SK-N-SH treated with all-trans-retinoic acid at 6 μM for 48 hours (cell line): ENCODE measurements at regions not wholly inside any gene's neighbourhood (a gene's known extent, or its start where the extent isn't known, plus 50 kb on each side); places are given as distances from the start of the nearest gene placed in this dataset.

Experiments
- ATAC-seq: fragments of 200-7000 bp; cut with Tn5 transposase; 3 replicates; pipeline ENCODE4 v1.9.1; 2020; ENCODE audit warnings: mild to moderate bottlenecking, moderate library complexity
- CSDC2 ChIP-seq: fragments of 250-450 bp; sonication (Bioruptor Pico); IDR thresholded peaks from 2 replicates; pipeline ENCODE4 v1.5.0; 2020; ENCODE audit warnings: mild to moderate bottlenecking, moderate library complexity
- GLIS3 ChIP-seq: fragments of 250-450 bp; sonication (Bioruptor Pico); IDR thresholded peaks from 2 replicates; pipeline ENCODE4 v1.5.0; 2020; ENCODE audit warnings: mild to moderate bottlenecking, moderate library complexity
- PPARA ChIP-seq: fragments of 250-450 bp; sonication (Bioruptor Pico); IDR thresholded peaks from 2 replicates; pipeline ENCODE4 v1.5.0; 2020; ENCODE audit warnings: mild to moderate bottlenecking, borderline replicate concordance
- RARB ChIP-seq: fragments of 250-450 bp; sonication (Bioruptor Pico); IDR thresholded peaks from 2 replicates; pipeline ENCODE4 v1.8.0; 2021; ENCODE audit warnings: mild to moderate bottlenecking, moderate library complexity
- SNAI2 ChIP-seq: fragments of 250-450 bp; sonication (Bioruptor Pico); IDR thresholded peaks from 2 replicates; pipeline ENCODE4 v1.5.0; 2020; ENCODE audit warnings: mild to moderate bottlenecking, moderate library complexity
- TCF4 ChIP-seq: fragments of 250-450 bp; sonication (Bioruptor Pico); IDR thresholded peaks from 2 replicates; pipeline ENCODE4 v1.8.0; 2021; ENCODE audit warnings: mild to moderate bottlenecking, moderate library complexity, borderline replicate concordance
- TOX ChIP-seq: fragments of 250-450 bp; sonication (Bioruptor Pico); IDR thresholded peaks from 2 replicates; pipeline ENCODE4 v1.8.0; 2021; ENCODE audit warnings: mild to moderate bottlenecking, moderate library complexity, borderline replicate concordance
- ZC3H10 ChIP-seq: fragments of 250-450 bp; sonication (Bioruptor Pico); IDR thresholded peaks from 2 replicates; pipeline ENCODE4 v1.5.1; 2021; ENCODE audit warnings: mild to moderate bottlenecking, moderate library complexity
- ZFP3 ChIP-seq: fragments of 250-450 bp; sonication (Bioruptor Pico); IDR thresholded peaks from 2 replicates; pipeline ENCODE4 v1.5.0; 2020; ENCODE audit warnings: mild to moderate bottlenecking, moderate library complexity
- ZNF565 ChIP-seq: fragments of 450-650 bp; formaldehyde crosslinking; conservative IDR thresholded peaks from 2 replicates; pipeline ENCODE4 v1.5.0; 2020; ENCODE audit warnings: low read depth, mild to moderate bottlenecking, moderate library complexity
- ZNF70 ChIP-seq: fragments of 450-650 bp; formaldehyde crosslinking; IDR thresholded peaks from 2 replicates; pipeline ENCODE4 v1.5.0; 2020; ENCODE audit warnings: mild to moderate bottlenecking, moderate library complexity
- TF ChIP-seq, protein P1 (sequence below): fragments of 250-450 bp; sonication (Bioruptor Pico); IDR thresholded peaks from 2 replicates; pipeline ENCODE4 v1.5.0; 2020; ENCODE audit warnings: mild to moderate bottlenecking, moderate library complexity
- TF ChIP-seq, protein P2 (sequence below): fragments of 250-450 bp; sonication (Bioruptor Pico); IDR thresholded peaks from 2 replicates; pipeline ENCODE4 v1.5.1; 2021; ENCODE audit warnings: mild to moderate bottlenecking, moderate library complexity
- TF ChIP-seq, protein P3 (sequence below): fragments of 250-450 bp; sonication (Bioruptor Pico); IDR thresholded peaks from 2 replicates; pipeline ENCODE4 v1.5.1; 2020; ENCODE audit warnings: low read depth, mild to moderate bottlenecking, moderate library complexity
- TF ChIP-seq, protein P4 (sequence below): fragments of 250-450 bp; sonication (Bioruptor Pico); IDR thresholded peaks from 2 replicates; pipeline ENCODE4 v1.8.0; 2020; ENCODE audit warnings: mild to moderate bottlenecking, moderate library complexity, borderline replicate concordance

DNA sequence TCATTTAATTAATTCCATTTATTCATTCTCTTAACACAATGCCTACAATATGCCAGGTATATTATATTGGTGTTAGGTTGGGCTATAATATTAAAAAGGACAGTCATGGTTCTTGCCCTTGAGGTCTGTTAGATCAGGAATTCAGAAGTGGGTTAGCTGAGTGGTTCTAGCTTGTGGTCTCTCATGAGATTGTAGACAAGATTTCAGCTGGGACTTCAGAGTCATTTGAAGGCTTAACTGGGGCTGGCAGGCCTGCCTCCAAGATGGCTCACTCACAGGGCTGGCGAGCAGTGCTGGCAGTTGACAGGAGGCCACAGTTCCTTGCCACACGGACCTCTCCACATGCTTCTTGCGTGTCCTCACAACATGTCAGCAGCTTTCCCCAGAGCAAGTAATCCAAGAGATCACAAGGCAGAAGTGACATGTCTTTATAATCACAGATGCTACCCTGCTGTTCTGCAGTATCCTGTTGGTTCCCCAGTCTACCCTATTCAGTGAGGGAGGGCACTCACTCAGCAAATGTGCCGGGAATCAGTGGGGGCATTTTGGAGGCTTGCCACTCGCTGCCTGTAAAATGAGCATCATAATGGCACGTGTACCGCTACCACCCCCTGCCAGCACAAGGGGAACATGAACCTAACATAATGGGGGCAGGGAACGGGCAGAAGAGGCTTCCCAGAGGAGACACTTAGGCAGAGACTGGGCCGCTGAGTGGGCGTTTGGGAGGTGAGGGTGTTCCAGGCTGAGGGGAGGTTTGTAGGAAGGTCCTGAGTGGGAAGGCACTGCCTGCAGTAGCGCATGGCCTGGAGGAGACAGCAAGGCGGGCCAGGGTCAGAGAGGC is 70.0 kb downstream of the EXOSC2 start (continued):
- TF ChIP-seq, protein P1, sequence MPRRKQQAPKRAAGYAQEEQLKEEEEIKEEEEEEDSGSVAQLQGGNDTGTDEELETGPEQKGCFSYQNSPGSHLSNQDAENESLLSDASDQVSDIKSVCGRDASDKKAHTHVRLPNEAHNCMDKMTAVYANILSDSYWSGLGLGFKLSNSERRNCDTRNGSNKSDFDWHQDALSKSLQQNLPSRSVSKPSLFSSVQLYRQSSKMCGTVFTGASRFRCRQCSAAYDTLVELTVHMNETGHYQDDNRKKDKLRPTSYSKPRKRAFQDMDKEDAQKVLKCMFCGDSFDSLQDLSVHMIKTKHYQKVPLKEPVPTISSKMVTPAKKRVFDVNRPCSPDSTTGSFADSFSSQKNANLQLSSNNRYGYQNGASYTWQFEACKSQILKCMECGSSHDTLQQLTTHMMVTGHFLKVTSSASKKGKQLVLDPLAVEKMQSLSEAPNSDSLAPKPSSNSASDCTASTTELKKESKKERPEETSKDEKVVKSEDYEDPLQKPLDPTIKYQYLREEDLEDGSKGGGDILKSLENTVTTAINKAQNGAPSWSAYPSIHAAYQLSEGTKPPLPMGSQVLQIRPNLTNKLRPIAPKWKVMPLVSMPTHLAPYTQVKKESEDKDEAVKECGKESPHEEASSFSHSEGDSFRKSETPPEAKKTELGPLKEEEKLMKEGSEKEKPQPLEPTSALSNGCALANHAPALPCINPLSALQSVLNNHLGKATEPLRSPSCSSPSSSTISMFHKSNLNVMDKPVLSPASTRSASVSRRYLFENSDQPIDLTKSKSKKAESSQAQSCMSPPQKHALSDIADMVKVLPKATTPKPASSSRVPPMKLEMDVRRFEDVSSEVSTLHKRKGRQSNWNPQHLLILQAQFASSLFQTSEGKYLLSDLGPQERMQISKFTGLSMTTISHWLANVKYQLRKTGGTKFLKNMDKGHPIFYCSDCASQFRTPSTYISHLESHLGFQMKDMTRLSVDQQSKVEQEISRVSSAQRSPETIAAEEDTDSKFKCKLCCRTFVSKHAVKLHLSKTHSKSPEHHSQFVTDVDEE (CRISPR knock-in tag), result no peak

DNA sequence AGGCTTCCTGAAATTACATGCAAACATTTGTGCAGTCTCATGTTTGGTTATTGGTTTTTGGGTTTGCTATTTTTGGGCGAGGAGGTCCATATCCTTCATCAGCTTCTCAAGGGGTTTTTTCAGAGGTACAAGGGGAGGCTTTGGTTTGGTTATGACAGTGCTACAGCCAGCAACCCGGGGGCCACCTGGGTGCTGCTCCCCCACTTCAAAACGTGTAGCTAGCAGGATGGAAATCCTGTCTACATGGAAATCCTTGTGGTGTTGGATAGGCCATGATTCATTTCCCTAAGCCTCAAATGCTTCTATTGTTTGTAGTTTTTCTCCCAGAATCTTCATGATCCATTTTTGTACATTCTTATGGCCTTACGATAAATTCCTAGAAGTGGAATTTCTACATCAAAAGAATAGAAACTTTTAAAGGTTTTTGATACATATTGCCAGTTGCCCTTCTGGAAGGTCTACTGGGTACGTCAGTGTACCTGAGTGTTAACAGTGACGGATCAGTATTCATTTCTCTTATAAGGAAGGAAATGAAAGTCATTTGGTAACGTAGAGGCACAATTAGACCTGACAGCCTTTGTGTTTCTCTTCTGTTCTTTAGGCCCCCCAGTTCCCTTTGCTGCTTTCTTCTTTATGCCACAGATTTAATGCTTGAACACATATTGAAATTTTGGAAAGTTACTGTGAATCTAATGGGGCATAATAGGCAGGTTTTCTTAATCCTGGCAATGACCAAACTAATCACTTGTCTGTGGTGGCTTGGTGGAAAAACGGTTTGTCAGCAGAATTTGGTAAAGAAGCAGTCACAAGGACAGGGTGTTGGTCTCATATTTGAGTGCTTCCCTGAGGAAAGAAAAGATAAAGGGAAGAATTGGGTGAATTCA is 69.7 kb upstream of the ABL1 start:
- no peak for ATAC-seq
- TF ChIP-seq TCF4 (CRISPR knock-in tag) (no peak), ZFP3 (CRISPR knock-in tag) (no peak), SNAI2 (CRISPR knock-in tag) (no peak), ZC3H10 (CRISPR knock-in tag) (no peak), PPARA (CRISPR knock-in tag) (no peak), GLIS3 (CRISPR knock-in tag) (no peak), TOX (CRISPR knock-in tag) (no peak)
- TF ChIP-seq, protein P1 (CRISPR knock-in tag), result no peak
- TF ChIP-seq, protein P2, sequence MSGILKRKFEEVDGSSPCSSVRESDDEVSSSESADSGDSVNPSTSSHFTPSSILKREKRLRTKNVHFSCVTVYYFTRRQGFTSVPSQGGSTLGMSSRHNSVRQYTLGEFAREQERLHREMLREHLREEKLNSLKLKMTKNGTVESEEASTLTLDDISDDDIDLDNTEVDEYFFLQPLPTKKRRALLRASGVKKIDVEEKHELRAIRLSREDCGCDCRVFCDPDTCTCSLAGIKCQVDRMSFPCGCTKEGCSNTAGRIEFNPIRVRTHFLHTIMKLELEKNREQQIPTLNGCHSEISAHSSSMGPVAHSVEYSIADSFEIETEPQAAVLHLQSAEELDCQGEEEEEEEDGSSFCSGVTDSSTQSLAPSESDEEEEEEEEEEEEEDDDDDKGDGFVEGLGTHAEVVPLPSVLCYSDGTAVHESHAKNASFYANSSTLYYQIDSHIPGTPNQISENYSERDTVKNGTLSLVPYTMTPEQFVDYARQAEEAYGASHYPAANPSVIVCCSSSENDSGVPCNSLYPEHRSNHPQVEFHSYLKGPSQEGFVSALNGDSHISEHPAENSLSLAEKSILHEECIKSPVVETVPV (CRISPR knock-in tag), result no peak

DNA sequence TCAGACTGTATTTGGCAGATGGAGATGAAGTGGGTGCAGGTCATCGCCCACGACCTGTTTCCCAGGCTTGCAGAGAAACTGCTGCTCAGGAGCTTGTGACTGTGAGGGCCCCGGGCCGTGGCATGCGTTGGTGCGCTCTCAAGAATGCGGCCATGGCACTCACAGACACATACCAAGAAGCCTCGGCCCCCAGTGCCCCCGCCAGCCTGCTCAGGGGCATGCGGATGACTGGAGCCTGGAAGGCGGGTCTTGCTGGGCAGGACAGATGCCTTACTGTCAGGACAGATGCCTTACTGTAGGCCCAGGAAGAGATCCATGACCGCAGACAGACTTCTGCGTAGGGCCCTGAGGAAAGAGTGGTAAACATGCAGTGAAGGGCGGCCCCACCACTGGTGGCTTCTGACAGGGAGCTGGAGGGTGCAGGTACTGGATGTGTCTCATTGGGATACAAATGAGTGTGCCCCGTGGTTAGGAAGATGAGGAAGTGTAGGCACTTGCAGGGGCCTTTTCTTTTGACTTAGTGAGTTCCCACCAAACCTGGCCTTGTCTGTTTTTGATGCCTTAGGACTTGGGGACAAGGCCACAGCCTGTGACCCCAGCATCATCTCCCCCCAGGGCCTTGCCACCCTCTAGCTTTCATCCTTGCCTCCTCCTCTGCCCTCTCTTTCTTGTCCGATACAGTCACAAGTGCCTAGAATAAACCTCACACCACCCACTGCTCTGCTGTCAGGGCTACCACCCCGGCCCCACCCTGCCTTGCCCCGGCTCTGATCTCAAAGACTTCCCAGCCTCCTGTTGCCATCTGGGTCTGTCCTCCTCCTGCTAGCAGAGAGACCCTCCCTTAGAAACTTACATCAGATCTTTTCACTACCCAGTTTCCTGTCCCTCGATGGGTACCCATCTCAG is 68.8 kb upstream of the ABL1 start:
- TF ChIP-seq CSDC2 (CRISPR knock-in tag) (no peak), RARB (CRISPR knock-in tag) (no peak), TCF4 (CRISPR knock-in tag) (no peak), SNAI2 (CRISPR knock-in tag) (no peak), PPARA (CRISPR knock-in tag) (no peak), TOX (CRISPR knock-in tag) (no peak), GLIS3 (CRISPR knock-in tag) (no peak), ZNF70 (CRISPR knock-in tag) (no peak), ZNF565 (CRISPR knock-in tag) (no peak)
- TF ChIP-seq, protein P3, sequence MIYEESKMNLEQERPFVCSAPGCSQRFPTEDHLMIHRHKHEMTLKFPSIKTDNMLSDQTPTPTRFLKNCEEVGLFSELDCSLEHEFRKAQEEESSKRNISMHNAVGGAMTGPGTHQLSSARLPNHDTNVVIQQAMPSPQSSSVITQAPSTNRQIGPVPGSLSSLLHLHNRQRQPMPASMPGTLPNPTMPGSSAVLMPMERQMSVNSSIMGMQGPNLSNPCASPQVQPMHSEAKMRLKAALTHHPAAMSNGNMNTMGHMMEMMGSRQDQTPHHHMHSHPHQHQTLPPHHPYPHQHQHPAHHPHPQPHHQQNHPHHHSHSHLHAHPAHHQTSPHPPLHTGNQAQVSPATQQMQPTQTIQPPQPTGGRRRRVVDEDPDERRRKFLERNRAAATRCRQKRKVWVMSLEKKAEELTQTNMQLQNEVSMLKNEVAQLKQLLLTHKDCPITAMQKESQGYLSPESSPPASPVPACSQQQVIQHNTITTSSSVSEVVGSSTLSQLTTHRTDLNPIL (CRISPR knock-in tag), result no peak
- TF ChIP-seq, protein P4, sequence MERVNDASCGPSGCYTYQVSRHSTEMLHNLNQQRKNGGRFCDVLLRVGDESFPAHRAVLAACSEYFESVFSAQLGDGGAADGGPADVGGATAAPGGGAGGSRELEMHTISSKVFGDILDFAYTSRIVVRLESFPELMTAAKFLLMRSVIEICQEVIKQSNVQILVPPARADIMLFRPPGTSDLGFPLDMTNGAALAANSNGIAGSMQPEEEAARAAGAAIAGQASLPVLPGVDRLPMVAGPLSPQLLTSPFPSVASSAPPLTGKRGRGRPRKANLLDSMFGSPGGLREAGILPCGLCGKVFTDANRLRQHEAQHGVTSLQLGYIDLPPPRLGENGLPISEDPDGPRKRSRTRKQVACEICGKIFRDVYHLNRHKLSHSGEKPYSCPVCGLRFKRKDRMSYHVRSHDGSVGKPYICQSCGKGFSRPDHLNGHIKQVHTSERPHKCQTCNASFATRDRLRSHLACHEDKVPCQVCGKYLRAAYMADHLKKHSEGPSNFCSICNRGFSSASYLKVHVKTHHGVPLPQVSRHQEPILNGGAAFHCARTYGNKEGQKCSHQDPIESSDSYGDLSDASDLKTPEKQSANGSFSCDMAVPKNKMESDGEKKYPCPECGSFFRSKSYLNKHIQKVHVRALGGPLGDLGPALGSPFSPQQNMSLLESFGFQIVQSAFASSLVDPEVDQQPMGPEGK (CRISPR knock-in tag), result no peak
- ATAC-seq, result no peak; the same call in 1 of the 3 replicates
